HEK293T (cell line): ENCODE measurements at regions not wholly inside any gene's neighbourhood (a gene's known extent, or its start where the extent isn't known, plus 50 kb on each side); places are given as distances from the start of the nearest gene placed in this dataset.

Source experiments
- CTCF ChIA-PET: fragments of 350-600 bp; formaldehyde crosslinking; extraction: SDS; loops from one replicate; lab custom pipeline; 2021; ENCODE audit warnings: antibody characterized with exemption, inconsistent platforms; lab: Yijun Ruan, JAX
- POLR2A ChIA-PET: fragments of 350-600 bp; formaldehyde crosslinking; extraction: SDS; loops from one replicate; lab custom pipeline; 2020; ENCODE audit warnings: antibody characterized with exemption, inconsistent platforms; lab: Yijun Ruan, JAX
- DNase-seq: peaks from one replicate; pipeline ENCODE4 v3.0.0; 2012; ENCODE audit warnings: mixed read lengths; ENCODE audit errors: extremely low spot score
- ARNT ChIP-seq: fragments of 450-650 bp; IDR thresholded peaks from 2 replicates; pipeline ENCODE4 v1.6.1; 2017; ENCODE audit warnings: mild to moderate bottlenecking
- BHLHE40 ChIP-seq: fragments of 450-650 bp; IDR thresholded peaks from 2 replicates; pipeline ENCODE4 v1.6.1; 2016; ENCODE audit warnings: mild to moderate bottlenecking, moderate library complexity, borderline replicate concordance
- CTBP1 ChIP-seq: fragments of 450-650 bp; IDR thresholded peaks from 2 replicates; pipeline ENCODE4 v1.6.1; 2016; ENCODE audit warnings: borderline replicate concordance
- ELF4 ChIP-seq: fragments of 450-650 bp; IDR thresholded peaks from 2 replicates; pipeline ENCODE4 v1.6.1; 2017; ENCODE audit warnings: antibody characterized with exemption
- FOXA1 ChIP-seq: fragments of 450-650 bp; IDR thresholded peaks from 2 replicates; pipeline ENCODE4 v1.6.1; 2016; ENCODE audit warnings: mild to moderate bottlenecking
- FOXK2 ChIP-seq: fragments of 450-650 bp; IDR thresholded peaks from 2 replicates; pipeline ENCODE4 v1.6.1; 2016; ENCODE audit warnings: mild to moderate bottlenecking
- FOXM1 ChIP-seq: fragments of 450-650 bp; IDR thresholded peaks from 2 replicates; pipeline ENCODE4 v1.6.1; 2017; ENCODE audit warnings: mild to moderate bottlenecking, borderline replicate concordance
- HDGF ChIP-seq: fragments of 450-650 bp; IDR thresholded peaks from 2 replicates; pipeline ENCODE4 v1.6.1; 2017; ENCODE audit warnings: antibody characterized with exemption, borderline replicate concordance
- L3MBTL2 ChIP-seq: fragments of 450-650 bp; conservative IDR thresholded peaks from 2 replicates; pipeline ENCODE4 v1.6.1; 2016; ENCODE audit warnings: mild to moderate bottlenecking
- LEF1 ChIP-seq: fragments of 450-650 bp; IDR thresholded peaks from 2 replicates; pipeline ENCODE4 v1.6.1; 2017; ENCODE audit warnings: mild to moderate bottlenecking, borderline replicate concordance
- NFRKB ChIP-seq: fragments of 450-650 bp; IDR thresholded peaks from 2 replicates; pipeline ENCODE4 v1.6.1; 2016; ENCODE audit warnings: mild to moderate bottlenecking, moderate library complexity
- SP1 ChIP-seq: fragments of 450-650 bp; IDR thresholded peaks from 2 replicates; pipeline ENCODE4 v1.6.1; 2017
- SUZ12 ChIP-seq: fragments of 450-650 bp; IDR thresholded peaks from 2 replicates; pipeline ENCODE4 v1.6.1; 2016; ENCODE audit warnings: mild to moderate bottlenecking
- TARDBP ChIP-seq: fragments of 450-650 bp; IDR thresholded peaks from 2 replicates; pipeline ENCODE4 v1.6.1; 2016
- ZNF384 ChIP-seq: fragments of 450-650 bp; IDR thresholded peaks from 2 replicates; pipeline ENCODE4 v1.6.1; 2016
- TF ChIP-seq, protein P1 (sequence below): fragments of 450-650 bp; IDR thresholded peaks from 2 replicates; pipeline ENCODE4 v1.6.1; 2016

DNA sequence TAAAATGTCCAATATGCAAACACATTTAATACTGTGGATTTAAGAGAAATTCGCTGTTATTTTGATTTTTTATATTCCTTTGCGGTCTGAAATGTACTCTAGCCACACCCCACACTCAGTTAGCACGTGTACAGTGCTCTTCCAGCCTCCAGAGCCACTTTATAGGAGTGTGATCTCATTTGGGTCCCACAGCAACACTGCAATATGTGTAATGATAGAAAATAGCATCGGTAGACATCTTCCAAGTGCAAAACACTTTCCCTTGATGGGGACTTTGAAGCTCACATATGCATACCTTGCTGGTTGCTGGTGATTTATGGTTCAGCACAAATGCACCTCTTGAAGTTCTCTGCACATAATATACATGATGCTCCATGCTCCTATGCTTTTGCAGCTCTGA lies 148.3 kb downstream of the GAS1 start:
- no peak for DNase-seq
- CTCF ChIA-PET, result no interaction called here
- POLR2A ChIA-PET, result no interaction called here

DNA sequence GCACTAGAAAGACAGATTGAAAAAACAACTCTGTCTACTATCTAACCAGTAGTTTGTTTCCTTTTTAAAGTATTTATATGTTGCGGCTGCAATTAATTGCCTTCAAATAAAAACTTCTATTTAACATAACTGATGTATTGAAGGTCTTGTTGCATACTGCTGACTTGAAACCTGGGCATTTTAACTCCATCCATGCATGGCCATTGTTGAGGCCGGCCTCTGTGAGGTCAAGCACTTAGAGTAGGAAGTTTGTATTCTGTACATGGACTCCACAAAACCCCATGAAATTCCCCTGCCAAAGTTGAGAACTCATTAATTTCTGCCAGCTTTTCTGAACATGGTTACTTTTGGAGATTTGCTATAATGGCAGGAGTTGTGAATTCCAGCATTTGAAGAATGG lies 150.6 kb downstream of the GAS1 start:
- TF ChIP-seq SUZ12 (no peak), FOXK2 (no peak), TARDBP (no peak), HDGF (no peak), CTBP1 (no peak), FOXM1 (no peak), LEF1 (no peak), FOXA1 (no peak), NFRKB (no peak), SP1 (no peak), L3MBTL2 (no peak), ZNF384 (no peak), ELF4 (no peak), BHLHE40 (no peak)
- TF ChIP-seq, protein P1, sequence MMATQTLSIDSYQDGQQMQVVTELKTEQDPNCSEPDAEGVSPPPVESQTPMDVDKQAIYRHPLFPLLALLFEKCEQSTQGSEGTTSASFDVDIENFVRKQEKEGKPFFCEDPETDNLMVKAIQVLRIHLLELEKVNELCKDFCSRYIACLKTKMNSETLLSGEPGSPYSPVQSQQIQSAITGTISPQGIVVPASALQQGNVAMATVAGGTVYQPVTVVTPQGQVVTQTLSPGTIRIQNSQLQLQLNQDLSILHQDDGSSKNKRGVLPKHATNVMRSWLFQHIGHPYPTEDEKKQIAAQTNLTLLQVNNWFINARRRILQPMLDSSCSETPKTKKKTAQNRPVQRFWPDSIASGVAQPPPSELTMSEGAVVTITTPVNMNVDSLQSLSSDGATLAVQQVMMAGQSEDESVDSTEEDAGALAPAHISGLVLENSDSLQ, result no peak
- no peak for DNase-seq
- ChIA-PET CTCF (no interaction called here), POLR2A (no interaction called here)

More for the DNA sequence above, 148.3 kb downstream of the GAS1 start:
- no peak for TF ChIP-seq ARNT

DNA sequence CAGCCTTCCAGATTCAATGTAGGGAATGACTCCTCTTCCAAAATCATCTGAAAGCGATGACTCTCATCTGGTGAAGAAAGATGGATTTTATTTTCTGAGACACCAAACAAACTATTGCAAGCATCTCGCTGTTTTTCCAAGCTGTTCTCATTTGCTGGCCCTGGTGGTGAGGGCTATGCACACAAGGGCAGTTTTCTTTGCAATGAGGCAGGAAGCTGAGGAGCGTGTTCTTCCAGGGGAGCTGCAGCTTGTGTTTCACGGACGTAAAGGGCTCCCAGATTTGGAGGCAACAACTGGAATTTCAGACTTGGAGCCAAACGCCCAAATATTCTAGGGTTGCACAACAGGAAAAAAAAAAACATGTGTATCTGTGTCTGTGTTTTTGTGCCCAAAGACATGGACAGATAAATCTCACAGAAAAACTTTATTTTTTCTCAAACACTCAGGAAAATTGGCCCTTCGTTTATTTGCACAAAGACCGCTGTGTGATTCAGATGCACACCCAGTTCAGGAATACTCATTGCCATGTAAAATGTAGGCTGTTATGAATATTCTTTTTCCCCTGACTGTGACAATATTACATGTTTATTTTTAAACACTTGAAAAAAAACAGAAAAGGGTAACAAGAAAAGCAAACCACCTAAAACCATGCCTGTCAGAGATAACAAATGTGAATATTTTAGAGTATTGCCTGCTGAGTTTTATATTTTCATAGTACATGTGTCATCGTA lies 151.3 kb downstream of the GAS1 start:
- CTCF ChIA-PET, result no interaction called here
- POLR2A ChIA-PET, result no interaction called here
- DNase-seq, result no peak
- TF ChIP-seq BHLHE40, result no peak
- no peak for TF ChIP-seq L3MBTL2
- TF ChIP-seq ARNT, result no peak
- no peak for TF ChIP-seq CTBP1
- TF ChIP-seq, protein P1, result no peak
- no peak for TF ChIP-seq ZNF384
- TF ChIP-seq ELF4, result no peak
- no peak for TF ChIP-seq HDGF
- no peak for TF ChIP-seq NFRKB

DNA sequence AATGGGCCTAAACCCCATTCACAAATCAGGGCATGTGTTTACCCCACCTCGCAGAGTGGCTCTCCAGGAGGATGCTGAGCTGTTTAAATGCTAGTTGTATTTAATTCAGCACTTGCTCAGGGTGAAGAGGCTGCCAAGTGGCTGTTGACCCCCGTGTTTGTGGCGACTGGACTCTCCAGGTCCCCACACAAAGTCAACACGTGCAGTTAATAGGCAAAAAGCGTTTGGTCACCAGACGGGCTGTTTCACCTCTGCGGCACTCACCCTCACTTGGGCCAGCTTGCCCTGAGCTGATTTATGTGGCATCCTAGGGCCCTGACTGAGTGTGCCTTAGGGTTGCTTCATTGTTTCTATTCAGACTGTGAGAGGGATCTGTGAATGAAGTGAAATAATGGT lies 152.3 kb downstream of the GAS1 start:
- CTCF ChIA-PET, result no interaction called here
- DNase-seq, result no peak
- POLR2A ChIA-PET, result no interaction called here
- TF ChIP-seq FOXM1 (no peak), ELF4 (no peak), ZNF384 (no peak), SUZ12 (no peak), ARNT (no peak), LEF1 (no peak), BHLHE40 (no peak), TARDBP (no peak), FOXA1 (no peak)
- TF ChIP-seq, protein P1, result no peak

DNA sequence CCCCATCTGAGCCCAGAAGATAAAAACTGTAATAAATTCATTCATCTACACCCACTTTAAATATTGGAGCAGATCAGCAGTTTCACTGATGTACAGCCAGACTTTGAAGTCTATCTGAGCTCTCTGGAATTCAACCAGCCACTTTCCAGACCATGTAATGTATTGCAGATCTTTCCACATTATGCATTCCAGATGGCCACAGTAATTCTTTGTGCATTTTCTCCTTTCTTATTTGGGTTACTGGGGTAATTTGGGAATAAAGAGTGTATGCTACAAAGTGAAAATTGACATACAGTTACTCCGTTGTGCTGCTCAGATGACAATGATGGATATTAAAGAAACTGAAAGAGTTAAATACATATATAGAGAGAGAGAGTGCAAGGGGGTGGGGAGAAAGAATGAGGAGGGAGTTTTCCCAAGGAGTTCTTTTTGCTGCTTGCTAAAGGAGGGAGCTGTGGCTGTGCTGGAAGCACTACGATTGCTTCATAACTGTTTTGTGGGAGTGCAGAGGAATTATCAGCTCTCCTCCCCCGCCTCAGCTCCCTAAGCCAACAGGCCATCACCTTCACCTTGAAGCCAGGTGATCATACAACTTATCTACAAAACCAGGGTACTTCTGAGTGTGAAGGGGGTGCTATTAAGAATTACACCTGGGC lies 152.8 kb downstream of the GAS1 start:
- TF ChIP-seq HDGF (no peak), LEF1 (no peak), ARNT (no peak), CTBP1 (no peak), TARDBP (no peak), NFRKB (no peak), FOXM1 (no peak), FOXA1 (no peak), FOXK2 (no peak), BHLHE40 (no peak), L3MBTL2 (no peak), SUZ12 (no peak), SP1 (no peak), ELF4 (no peak), ZNF384 (no peak)
- TF ChIP-seq, protein P1, result no peak
- POLR2A ChIA-PET, result no interaction called here
- CTCF ChIA-PET, result no interaction called here

DNA sequence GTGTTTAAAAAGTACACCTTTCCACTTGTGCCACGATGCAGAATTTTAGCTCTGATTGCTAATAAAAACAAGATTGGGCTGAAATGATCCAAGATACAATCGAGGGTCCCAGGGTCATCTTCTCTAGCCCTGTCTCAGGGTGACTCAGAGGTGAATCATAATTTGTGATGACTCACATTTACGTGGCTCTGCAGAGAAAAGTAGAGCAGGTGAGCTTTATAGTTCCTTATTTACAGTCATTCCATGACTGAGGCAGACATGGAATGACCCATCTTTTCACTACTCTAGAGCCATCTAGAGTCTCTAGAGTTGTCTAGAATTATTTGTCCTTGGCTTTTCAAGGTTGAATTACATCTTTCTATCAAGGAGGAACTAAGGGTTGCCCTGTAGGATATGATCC lies 155.2 kb downstream of the GAS1 start:
- DNase-seq, result no peak
- CTCF ChIA-PET, result no interaction called here
- POLR2A ChIA-PET, result no interaction called here
- TF ChIP-seq ARNT (no peak), FOXM1 (no peak), FOXA1 (no peak), CTBP1 (no peak), FOXK2 (no peak), HDGF (no peak), SUZ12 (no peak), TARDBP (no peak), LEF1 (no peak), NFRKB (no peak), SP1 (no peak), L3MBTL2 (no peak), ELF4 (no peak), BHLHE40 (no peak)
- TF ChIP-seq, protein P1, result no peak

More for the DNA sequence above, 152.8 kb downstream of the GAS1 start:
- no peak for DNase-seq
